ENCODE measurements at regions not wholly inside any gene's neighbourhood (a gene's known extent, or its start where the extent isn't known, plus 50 kb on each side); places are given as distances from the start of the nearest gene placed in this dataset.

GRCh38 chr16:80903616-80904015 lies 99.2 kb upstream of the CDYL2 start:
- H3K4me3 ChIP-seq (ENCODE audit: low read depth, low read length), result no peak overlapping the region
- TF ChIP-seq CTCF (IDR thresholded peaks at IDR 0.05; ENCODE audit: low read depth, low read length, missing control alignments), result no peak
- no peak for DNase-seq (ENCODE audit: low read depth)
- in situ Hi-C loops (cut with HindIII; ENCODE audit: low sequenced_read_pairs), result no loop called here

GRCh38 chr16:80902306-80903110 lies 98.1 kb upstream of the CDYL2 start:
- in situ Hi-C loops (cut with HindIII; ENCODE audit: low sequenced_read_pairs), result no loop called here
- DNase-seq (ENCODE audit: low read depth), result no peak
- TF ChIP-seq CTCF (IDR thresholded peaks at IDR 0.05; ENCODE audit: low read depth, low read length, missing control alignments), result no peak
- H3K4me3 ChIP-seq (ENCODE audit: low read depth, low read length), result no peak overlapping the region

- in situ Hi-C loops (cut with HindIII; ENCODE audit: low sequenced_read_pairs), result no loop called here
- no peak overlapping the region for H3K4me3 ChIP-seq (ENCODE audit: low read depth, low read length)
- no peak for TF ChIP-seq CTCF (IDR thresholded peaks at IDR 0.05; ENCODE audit: low read depth, low read length, missing control alignments)
- DNase-seq (ENCODE audit: low read depth), result no peak
Observed at GRCh38 chr16:80900593-80900954, 96.2 kb upstream of the CDYL2 start.

- peak; percentile 87 for DNase-seq (ENCODE audit: low read depth)
- no peak for TF ChIP-seq CTCF (IDR thresholded peaks at IDR 0.05; ENCODE audit: low read depth, low read length, missing control alignments)
- H3K4me3 ChIP-seq (ENCODE audit: low read depth, low read length), result no peak overlapping the region
- in situ Hi-C loops (cut with HindIII; ENCODE audit: low sequenced_read_pairs), result no loop called here
Observed at GRCh38 chr16:80899809-80900592, 95.6 kb upstream of the CDYL2 start.

GRCh38 chr16:80896776-80897175 lies 92.4 kb upstream of the CDYL2 start:
- TF ChIP-seq CTCF (IDR thresholded peaks at IDR 0.05; ENCODE audit: low read depth, low read length, missing control alignments), result no peak
- in situ Hi-C loops (cut with HindIII; ENCODE audit: low sequenced_read_pairs), result no loop called here
- no peak overlapping the region for H3K4me3 ChIP-seq (ENCODE audit: low read depth, low read length)
- no peak for DNase-seq (ENCODE audit: low read depth)

GRCh38 chr16:80894091-80894490 lies 89.7 kb upstream of the CDYL2 start:
- DNase-seq (ENCODE audit: low read depth), result no peak
- H3K4me3 ChIP-seq (ENCODE audit: low read depth, low read length), result no peak overlapping the region
- no peak for TF ChIP-seq CTCF (IDR thresholded peaks at IDR 0.05; ENCODE audit: low read depth, low read length, missing control alignments)
- in situ Hi-C loops (cut with HindIII; ENCODE audit: low sequenced_read_pairs), result no loop called here
